Kidney epithelial cell (primary cell): ENCODE measurements at regions not wholly inside any gene's neighbourhood (a gene's known extent, or its start where the extent isn't known, plus 50 kb on each side); places are given as distances from the start of the nearest gene placed in this dataset.
"Not testable (repeated sequence)": the region's sequence is repeated elsewhere in the genome, so short reads cannot be mapped to it uniquely, and the experiment has no call there.

Source experiments
- DNase-seq: peaks from one replicate; pipeline ENCODE4 v3.0.0-alpha.2; 2010; ENCODE audit warnings: low read depth
- H3K27me3 ChIP-seq: 2 replicates; pipeline ENCODE4 v1.6.0; 2011; ENCODE audit warnings: low read length; ENCODE audit not compliant: control insufficient read depth, insufficient read depth
- H3K36me3 ChIP-seq: 2 replicates; pipeline ENCODE4 v1.5.1; 2011; ENCODE audit warnings: low read length; ENCODE audit not compliant: control insufficient read depth, insufficient read depth
- H3K4me3 ChIP-seq: 2 replicates; pipeline ENCODE4 v1.5.1; 2011; ENCODE audit warnings: low read depth, mild to moderate bottlenecking, control low read depth, low read length
- TF ChIP-seq, protein P1 (sequence below): IDR thresholded peaks from 2 replicates; pipeline ENCODE4 v1.5.1; 2011; ENCODE audit warnings: mild to moderate bottlenecking, moderate library complexity, low read length, control low read depth, inconsistent platforms; ENCODE audit not compliant: insufficient read depth, poor library complexity, severe bottlenecking

DNA sequence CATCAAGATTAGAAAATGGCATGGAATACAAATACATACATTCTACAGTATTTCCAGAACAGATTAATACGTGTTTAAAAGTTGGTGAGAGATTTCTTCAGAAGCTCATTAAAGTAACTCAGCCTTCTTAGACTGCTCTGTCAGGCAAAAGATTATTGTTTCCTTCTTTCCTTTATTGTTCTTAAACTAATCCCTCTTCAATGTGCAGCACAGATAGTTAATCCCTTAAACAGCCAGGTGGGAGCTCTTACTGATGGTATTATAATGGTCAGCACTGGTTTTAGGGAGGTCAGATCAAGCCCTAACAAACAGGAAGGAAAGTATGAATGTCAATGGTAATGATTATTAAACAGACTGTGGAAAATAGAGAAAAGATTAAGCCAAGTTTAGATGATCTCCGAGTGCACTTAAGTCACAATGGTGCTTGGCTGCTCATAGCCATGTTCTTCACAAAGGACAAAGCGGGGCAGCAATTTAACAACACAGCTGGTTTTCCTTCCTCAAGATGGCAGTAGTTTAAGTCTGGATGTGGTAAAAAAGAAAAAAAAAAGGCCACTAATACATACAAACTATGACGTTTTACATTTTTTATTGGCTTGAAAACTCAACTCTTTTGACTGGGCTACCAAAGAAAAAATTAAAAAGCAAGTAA is 992.6 kb downstream of the PCDH9 start:
- no peak for DNase-seq
- TF ChIP-seq, protein P1, sequence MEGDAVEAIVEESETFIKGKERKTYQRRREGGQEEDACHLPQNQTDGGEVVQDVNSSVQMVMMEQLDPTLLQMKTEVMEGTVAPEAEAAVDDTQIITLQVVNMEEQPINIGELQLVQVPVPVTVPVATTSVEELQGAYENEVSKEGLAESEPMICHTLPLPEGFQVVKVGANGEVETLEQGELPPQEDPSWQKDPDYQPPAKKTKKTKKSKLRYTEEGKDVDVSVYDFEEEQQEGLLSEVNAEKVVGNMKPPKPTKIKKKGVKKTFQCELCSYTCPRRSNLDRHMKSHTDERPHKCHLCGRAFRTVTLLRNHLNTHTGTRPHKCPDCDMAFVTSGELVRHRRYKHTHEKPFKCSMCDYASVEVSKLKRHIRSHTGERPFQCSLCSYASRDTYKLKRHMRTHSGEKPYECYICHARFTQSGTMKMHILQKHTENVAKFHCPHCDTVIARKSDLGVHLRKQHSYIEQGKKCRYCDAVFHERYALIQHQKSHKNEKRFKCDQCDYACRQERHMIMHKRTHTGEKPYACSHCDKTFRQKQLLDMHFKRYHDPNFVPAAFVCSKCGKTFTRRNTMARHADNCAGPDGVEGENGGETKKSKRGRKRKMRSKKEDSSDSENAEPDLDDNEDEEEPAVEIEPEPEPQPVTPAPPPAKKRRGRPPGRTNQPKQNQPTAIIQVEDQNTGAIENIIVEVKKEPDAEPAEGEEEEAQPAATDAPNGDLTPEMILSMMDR, result no peak
- Histone ChIP-seq H3K27me3 (no peaks in the 10 kb centered on the region), H3K4me3 (no peak overlapping the region), H3K36me3 (no peaks in the 10 kb centered on the region)

DNA sequence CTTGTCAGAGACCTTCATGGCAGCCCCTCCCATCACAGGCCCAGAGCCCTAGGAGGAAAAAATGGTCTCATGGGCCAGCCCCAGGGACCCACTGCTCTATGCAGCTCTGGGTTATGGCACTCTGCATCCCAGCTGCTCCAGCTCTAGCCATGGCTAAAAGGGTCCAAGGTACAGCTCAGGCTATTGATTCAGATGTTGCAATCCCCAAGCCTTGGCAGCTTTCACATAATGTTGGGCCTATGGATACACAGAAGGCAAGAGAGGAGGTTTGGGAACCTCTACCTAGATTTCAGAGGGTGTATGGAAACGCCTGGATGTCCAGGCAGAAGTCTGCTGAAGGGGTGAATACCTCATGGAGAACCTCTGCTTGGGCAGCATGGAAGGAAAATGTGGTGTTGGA is 996.0 kb downstream of the PCDH9 start:
- no peak overlapping the region for H3K4me3 ChIP-seq
- no peaks in the 10 kb centered on the region for H3K27me3 ChIP-seq
- TF ChIP-seq, protein P1, result no peak
- no peaks in the 10 kb centered on the region for H3K36me3 ChIP-seq
- DNase-seq, result no peak

DNA sequence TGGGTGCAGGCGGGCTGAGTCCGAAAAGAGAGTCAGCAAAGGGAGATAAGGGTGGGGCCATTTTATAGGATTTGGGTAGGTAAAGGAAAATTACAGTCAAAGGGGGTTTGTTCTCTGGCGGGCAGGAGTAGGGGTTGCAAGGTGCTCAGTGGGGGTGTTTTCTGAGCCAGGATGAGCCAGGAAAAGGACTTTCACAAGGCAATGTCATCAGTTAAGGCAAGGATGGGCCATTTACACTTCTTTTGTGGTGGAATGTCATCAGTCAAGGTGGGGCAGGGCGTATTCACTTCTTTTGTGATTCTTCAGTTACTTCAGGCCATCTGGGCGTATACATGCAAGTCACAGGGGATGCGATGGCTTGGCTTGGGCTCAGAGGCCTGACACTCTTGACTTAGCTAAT is 998.2 kb downstream of the PCDH9 start:
- not testable (repeated sequence) for H3K36me3 ChIP-seq, DNase-seq, H3K4me3 ChIP-seq, H3K27me3 ChIP-seq

DNA sequence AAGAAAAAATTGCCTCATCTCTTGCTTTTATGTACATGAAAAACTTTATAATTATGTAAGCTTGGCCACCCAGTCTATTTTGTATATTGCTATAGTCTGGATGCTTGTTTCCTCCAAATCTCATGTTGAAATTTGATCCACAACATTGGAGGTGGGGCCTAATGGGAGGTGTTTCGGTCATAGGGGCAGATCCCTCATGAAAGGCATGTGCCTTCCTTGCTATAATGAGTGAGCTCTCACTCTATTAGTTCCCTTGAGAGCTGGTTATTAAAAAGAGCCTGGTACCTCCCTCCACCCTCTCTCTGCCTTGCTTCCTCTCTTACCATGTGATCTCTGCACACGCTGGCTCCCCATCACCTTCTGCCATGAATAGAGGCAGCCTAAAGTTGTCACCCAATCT is 1005.1 kb downstream of the PCDH9 start:
- H3K27me3 ChIP-seq, result no peaks in the 10 kb centered on the region
- no peaks in the 10 kb centered on the region for H3K36me3 ChIP-seq
- no peak overlapping the region for H3K4me3 ChIP-seq
- TF ChIP-seq, protein P1, result no peak
- no peak for DNase-seq

DNA sequence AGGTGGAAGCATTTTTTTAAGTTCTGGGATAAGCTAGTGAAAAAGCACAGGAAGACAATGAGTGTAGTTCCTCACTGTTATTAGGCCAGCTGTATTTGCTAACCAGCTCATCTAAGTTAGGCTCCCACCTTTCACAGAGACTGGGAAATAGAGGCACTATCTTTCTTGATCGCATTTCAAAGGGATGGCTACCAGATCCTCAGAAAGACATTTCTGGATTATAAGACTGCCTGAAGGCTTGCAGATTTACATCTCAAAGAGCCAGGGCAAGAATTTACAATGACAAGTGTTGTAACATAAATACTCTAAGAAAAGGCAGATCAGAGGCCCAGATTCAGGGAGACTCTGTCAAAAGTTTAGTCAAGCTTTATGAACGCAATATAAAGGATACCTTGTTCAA is 1005.5 kb downstream of the PCDH9 start:
- Histone ChIP-seq H3K27me3 (no peaks in the 10 kb centered on the region), H3K4me3 (no peak overlapping the region), H3K36me3 (no peaks in the 10 kb centered on the region)
- TF ChIP-seq, protein P1, result no peak
- DNase-seq, result no peak

DNA sequence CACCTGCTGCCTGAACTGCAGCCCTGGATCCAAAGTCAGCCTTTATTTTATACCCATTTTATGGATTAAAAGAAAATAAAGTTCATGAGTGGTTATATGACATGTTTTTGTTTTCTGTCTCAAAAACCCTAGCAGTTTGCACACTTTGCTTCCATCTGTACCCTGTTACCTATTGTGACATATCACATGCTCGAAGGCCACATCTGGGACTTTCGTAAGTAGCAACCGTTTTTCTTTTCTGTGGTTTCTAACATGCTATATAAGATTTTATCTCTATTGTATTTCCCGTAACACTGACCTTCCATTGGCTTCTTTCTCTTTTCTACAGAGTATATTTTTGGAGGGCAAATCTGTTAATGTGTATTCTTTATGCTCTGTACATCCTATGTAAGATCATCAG is 1007.2 kb downstream of the PCDH9 start:
- TF ChIP-seq, protein P1, result no peak
- no peaks in the 10 kb centered on the region for H3K27me3 ChIP-seq
- DNase-seq, result no peak
- H3K4me3 ChIP-seq, result no peak overlapping the region
- H3K36me3 ChIP-seq, result no peaks in the 10 kb centered on the region
